Stimulated activated CD8-positive, alpha-beta memory T cell treated with anti-CD3 and anti-CD28 coated beads, Interleukin-7, amount 100 ng/mL, for 4 hours (primary cell): ENCODE measurements at regions not wholly inside any gene's neighbourhood (a gene's known extent, or its start where the extent isn't known, plus 50 kb on each side); places are given as distances from the start of the nearest gene placed in this dataset.

Experiments
- DNase-seq, 2 donors: peaks; one replicate each; pipeline ENCODE4 v3.0.0-alpha.2; 2020; ENCODE audit warnings: low read depth in 2 of 2

DNA sequence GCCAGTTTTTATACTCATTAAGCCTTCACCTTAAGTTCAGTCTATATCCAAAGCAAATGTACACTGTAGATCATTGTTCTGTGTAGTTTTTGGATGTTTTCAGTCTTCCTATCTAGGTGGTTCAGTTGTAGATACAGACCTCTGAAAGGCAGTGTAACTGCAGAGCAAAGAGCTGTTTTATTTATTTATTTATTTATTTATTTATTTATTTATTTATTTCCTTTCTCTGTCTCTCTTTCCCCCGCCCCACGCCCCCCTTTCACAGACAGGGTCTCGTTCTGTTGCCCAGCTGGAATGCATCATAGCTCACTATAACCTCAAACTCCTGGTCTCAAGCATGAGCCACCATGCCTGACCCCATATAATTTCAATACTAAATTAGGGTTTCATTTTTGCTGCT is 281.8 kb upstream of the KLHL1 start:
- no peak for DNase-seq

DNA sequence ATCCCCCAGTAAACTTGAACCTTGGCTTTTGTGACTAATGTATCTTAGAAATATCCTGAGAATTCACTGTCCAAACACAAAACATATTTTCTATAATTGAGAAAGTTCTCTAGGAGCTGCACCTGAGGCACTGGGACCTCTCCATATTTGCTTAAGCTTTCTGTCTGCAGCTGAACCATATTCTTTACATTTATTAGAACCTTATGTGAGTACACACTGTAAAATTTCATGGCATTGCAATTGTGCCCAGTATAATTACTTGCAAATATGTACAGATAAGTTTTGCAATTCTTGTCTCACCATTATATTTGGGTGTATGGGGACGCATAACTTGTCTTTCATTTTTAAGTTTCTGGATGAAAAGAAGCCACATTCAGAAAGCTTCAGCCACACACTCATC is 280.7 kb upstream of the KLHL1 start:
- DNase-seq, result no peak

DNA sequence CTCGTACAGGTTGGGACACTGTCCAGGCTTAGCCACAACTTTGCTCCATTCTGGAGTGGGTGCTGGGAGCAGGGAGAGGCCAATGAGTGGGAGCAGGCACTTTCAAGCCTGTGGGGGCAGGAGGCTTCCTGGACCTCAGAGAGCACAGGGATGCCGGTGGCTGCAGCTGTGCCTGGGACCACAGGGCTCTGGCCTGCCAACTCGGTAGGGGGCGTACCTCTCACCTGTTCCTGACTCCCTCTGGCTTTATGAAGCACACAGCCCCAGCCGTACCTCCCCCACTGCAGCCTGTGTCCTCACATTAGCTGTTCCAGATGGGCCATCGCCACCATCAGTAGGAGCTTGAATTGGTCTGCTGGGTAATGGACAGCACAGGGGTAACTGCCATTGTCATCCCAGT is 278.7 kb upstream of the KLHL1 start:
- DNase-seq, result no peak

DNA sequence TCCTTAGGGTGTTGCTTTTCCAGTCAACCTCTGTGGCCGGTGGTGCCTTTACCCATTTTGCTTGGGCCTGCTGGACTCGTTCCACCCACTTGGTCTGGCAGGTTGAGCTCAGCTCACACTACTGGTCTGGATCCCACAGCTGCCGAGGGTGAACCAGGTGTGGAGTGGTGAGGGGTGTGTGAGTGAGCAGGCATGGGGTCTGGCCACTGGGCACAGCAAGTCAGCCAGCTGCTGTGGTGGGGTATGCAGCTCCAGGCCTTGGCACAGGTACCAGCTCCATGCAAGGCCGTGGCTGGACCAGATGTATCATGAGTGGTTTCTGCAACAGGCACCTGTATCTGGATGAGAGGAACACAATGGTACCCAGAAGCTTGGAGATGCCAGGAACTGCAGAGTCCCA is 277.6 kb upstream of the KLHL1 start:
- no peak for DNase-seq

DNA sequence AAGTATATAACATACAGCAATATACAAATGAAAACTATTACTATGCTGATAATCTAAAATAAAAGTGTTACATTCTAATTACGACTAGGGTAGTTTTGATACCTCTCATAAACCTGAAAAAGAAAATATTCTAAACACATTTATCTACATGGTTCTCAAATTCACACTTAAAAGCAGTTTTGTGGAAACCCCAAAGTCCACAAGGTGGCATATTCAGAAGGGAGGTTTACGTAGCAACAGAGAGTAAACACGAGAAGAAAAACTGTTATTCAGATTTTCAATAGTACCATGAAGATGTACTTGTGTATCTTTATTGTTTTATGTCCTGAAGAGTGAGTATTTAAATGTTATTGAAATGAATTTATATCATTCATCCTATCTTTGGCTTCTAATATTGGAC is 275.9 kb upstream of the KLHL1 start:
- DNase-seq, result no peak

DNA sequence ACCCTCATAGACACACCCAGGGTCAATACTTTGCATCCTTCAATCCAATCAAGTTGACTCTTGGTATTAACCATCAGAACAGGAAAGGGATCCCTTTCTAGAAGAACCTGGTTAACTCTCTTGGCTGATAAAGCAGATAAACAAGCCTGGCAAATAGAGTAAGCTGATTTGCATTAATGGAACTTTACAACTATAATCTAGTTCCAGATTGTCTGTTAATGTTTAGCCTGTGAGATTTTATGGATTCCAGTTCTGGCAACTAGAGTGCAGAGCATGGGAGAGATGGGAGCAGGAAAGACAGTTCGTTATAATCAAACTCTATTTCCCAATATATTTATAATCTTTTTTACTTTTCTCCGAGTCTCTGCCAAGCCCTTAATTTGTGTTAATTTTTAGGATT is 272.6 kb upstream of the KLHL1 start:
- DNase-seq, result no peak

DNA sequence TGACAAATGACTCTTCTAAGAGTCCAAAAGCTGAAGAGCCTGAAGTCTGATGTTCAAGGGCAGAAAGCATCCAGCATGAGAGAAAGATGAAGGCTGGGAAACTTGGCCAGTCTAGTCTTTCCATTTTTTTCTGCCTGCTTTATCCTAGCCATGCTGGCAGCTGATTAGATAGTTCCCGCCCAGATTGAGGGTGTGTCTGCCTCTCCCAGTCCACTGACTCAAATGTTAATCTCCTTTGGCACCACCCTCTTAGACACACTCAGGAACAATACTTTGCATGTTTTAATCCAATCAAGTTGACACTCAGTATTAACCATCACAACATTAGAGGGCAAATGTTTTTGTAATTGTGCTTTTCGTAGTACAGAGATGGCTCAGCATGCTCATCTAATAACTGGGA is 267.5 kb upstream of the KLHL1 start:
- no peak for DNase-seq

DNA sequence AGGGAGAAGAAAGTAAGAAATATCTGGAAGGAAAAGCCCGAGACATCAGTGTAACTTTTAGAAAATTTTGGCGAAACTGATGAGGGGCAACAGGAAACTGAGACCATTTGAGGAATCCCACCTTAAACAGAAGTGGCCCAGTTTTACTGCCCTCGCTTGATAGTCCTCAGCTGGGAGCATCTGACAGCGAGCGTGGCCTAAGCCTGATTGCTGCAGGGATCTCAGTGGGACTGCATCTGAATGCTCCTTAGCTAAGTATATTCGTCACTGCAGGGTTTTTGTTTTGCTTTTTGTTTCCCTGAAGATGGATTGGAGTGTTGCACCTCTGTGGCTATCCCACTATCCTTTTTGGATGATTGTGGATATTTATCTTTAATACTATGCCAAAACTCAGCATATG is 262.7 kb upstream of the KLHL1 start:
- DNase-seq, result no peak

DNA sequence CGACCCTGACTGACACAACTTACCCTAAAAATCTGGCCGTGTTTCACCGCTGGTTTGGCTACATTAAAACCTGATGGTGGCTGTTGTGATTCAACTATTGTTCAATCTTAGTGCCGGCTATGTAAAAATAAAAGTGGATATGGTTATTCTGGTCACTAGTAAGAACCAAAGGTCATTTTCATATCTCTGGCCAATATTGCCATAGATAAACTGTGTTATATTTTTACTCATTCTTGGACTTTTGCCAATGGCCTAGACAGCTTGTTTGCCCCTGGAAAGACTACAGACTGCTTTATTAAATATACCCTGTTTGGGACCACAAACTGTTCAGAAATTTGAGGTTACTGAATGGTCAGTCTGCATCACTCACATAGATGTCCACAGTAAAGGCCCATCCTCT is 258.5 kb upstream of the KLHL1 start:
- no peak for DNase-seq

DNA sequence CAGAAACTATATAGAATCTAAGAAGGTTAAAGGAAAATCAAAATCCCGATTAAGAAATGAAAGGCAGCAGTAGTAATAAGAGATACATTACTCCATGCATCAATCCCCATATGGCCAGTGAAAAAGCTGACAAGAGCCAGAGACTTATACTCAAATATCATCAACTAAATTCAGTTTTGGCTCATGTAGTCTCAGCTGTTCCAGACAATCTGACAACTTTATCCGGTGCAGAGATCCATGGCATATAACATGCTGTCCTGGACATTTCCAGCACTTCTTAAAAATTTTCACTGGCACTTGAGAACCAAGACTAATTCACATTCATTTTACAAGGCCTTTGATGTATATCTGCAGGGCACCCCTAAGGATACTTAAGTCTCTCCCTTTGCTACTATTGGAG is 255.7 kb upstream of the KLHL1 start:
- no peak for DNase-seq

DNA sequence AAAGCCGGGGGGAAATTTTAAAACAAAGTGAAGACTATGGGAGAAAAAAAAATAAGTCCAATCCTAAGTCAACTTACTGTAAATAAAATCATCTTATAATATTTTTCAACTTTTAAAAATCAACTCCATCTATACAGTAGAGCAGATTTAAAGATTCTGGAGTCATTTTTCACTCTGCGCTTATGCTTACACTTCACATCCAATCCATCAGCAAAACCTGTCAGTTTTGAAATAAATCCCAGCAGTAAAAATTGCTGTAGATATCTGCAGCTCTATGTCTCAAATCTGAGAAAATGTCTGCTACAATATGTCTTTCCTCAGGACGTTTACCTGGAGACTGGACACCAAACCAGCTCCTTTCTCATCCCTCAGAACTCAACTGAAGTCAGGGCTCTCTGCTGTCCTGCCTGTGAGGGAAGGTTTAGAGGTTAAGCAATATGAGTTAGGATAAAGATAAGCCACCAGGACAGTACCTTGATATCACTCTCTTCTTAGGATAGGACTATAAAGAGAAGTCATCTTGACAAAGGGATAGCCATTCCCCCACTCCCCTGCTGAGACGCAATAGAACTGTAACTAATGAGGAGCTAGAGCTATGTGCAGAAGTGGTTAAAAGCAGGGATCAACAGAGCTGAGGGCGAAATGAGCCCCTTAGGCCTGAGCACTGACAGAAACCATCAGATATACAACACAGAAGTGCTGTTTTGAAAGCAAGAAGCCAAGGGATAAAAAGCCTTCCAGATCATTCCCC is 254.7 kb upstream of the KLHL1 start:
- no peak for DNase-seq

DNA sequence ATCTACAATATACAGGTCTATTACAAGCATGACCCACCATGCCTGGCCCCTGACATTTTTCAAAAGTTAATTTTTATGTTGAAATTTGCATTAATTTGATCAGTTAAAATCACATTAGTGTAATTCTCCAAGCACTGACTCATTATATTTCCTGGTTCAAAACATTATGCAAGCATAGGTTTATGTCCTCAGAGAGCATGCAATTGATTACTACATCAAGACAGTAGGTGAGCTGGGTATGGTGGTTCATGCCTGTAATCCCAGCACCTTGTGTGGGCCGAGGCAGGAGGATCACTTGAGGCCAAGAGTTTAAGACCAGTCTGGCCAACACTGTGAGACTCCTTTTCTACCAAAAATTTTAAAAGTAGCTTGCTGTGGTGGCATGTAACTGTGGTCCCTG is 248.8 kb upstream of the KLHL1 start:
- DNase-seq, result no peak

DNA sequence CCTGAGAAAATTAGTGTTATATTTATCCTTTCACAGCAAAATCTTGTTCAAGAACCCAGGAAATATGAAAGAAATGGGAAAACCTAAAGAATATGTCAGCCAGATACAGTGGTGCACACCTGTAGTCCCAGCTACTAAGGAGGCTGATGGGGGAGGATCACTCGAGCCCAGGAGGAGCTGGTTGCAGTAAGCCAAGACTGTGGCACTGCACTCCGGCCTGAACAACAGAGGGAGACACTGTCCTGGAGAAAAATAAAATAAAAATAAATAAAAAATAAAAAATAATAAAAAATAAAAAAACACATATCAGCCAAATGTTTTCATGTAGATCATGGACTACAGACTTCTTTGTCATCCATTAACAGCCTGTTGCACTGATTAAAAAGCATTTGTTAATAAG is 244.8 kb upstream of the KLHL1 start:
- DNase-seq, result no peak

DNA sequence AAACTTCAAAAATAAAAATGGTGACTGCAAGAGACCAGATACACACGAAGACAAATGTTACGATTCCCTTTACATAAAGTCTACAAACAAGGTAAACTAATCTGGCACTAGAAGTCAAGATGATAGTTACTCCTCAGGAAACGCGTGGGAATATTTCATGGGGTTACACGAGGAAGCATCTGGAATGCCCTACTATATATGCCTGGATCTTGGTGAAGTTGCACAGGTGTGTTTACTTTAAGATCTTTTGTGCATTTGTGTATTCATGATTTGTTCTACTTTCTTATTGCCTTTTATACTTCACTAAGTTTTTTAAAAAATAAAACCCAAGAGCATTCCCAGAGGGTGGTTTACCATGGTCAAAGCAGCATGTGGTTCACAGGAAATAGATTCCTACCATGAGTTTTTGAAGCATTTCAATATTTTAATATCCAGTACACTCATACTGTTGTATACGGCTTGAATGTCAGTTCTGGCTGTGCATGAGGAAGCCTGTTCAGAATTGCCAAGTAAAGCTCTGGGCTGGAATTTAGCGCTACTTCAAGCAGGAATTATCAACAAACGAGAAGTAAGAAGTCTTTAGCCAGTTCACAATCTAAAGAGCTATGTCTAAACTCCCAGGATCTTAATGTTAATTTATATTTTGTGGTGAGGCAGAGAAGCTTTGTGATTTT is 239.8 kb upstream of the KLHL1 start:
- no peak for DNase-seq

DNA sequence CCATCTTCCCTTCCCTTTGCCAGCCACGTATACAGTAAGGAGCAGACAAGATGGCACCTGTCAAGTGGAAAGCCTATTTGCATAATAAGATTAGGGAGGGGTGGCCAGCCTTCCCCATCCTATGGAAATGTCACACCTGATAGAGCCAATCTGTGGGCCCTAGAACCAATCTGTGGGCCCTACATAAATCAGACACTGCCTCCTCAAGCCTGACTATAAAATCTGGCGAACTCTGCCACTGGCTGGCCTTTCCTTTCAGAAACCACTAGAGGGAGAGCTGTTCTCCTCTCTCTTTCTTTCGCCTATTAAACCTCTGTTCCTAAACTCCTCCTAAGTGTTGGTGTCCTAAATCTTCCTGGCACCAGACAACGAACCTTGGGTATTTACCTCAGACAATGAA is 231.5 kb upstream of the KLHL1 start:
- DNase-seq, result no peak

DNA sequence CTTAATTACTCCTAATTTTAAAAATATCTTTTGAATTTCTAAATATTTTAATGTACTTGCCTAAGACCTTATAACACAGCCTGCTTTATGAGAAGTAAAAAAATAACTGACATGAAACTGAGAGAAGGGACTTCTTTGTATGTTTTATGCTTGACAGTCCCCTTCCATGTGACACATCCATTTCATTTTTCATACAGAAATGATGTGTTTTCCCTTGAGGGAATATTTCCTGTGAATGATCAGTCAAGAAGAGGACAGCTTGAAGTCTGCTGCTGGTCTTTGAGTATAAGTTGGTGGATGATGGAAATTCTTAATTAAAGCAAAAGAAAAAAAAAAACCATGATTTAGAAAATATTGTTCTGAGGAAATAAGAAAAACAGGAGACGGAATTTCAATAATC is 230.4 kb upstream of the KLHL1 start:
- DNase-seq, result no peak

DNA sequence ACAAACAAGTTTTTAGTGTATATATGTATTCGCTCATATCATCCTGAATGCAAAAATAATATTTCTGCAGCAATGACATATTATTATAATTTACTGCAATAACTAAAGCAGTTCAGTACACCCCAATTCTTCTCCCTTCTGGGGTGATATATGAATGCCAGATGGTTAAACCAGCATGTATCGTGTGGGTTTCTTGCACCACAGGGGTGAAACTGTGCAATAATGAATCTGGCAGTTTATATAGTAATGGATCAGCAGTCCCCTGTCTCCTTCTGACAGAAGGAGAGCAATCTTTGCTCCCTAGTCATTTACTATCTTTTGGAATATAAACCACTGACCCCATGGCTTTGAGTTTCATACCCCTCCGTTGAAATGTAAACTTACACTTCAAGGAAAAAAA is 228.6 kb upstream of the KLHL1 start:
- DNase-seq, result no peak

DNA sequence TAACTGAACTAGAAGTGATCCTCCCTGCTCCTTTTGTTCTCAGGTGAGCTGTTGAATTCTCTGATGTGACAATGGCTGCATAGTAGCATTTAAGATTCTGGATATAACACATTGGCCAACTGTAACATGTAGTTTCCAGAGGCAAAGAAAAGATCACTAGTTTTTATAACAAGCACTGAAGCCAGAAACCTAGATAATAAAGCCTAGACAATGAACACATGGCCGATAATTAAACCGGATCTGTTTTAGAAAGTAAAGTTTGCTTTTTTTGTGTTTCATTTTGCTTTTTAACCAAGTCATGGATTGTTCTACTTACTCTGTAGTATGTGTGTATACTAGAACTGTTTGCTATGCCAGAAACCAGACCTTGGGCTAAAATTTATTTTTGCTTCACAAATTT is 225.5 kb upstream of the KLHL1 start:
- no peak for DNase-seq

DNA sequence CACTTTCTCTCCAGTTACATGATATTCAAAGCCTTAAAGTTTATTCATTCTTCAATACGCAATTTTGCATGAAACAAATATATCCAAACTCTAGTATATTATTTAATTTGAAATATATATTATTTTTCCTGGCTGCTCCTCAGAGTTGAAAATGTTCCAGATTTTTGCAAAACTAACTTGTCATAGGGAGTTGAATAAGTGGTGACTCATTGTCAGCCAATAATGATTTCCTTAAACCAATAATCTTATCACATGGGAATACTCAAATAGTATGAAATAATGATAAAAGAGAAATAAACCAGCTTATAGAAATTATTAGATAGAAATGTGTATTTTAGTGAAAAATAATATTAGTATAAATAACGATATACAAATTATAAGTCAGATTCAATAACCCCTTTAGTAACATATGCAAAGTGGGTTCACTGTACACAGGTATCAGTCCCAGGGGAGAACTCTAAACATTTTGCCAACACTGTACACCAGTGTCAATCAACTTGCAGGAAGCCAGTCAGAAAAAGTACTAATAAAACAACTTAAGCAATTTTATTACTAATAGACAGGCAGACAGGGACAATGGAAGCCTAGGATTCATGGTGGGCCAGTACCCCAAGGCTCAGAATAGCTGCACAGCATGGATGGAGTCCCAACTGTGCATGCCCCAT is 222.6 kb upstream of the KLHL1 start:
- no peak for DNase-seq

DNA sequence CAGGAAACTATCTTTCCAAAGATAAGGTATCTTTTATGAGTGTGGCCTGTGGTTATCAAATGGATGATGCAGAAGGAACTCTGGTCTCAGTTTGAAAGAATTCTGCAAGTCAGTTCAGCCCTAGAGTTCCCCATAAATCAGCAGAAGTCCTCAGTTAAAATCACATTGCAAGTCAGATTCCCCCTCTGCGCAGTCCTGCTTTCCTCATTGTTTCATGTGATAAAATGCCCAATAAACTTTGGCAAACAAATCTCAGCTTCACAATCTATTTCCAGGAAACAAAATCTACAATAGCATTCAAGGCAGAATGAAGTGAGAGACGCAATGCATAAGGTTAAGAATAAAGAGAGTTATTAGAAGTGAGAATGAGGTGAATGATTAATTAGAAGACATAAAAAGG is 216.3 kb upstream of the KLHL1 start:
- DNase-seq, result no peak

DNA sequence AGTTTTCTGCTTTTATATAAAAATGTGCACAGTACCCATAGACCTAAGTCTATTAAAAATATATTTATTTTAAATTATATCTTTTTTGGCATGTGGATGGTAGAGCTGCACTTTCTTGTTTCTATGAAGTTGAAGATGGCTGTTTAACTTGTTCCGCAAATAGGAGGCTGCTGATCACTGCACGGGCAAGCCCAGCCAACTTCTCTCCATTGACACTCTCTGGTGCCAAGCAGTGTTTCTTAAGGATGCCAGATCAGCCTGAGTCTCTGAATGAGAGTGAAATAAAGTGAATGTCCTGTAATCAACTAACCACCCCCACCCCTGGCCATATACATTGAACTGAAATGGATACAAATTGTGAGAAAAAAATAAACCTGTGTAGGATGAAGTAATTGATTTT is 202.9 kb upstream of the KLHL1 start:
- no peak for DNase-seq

DNA sequence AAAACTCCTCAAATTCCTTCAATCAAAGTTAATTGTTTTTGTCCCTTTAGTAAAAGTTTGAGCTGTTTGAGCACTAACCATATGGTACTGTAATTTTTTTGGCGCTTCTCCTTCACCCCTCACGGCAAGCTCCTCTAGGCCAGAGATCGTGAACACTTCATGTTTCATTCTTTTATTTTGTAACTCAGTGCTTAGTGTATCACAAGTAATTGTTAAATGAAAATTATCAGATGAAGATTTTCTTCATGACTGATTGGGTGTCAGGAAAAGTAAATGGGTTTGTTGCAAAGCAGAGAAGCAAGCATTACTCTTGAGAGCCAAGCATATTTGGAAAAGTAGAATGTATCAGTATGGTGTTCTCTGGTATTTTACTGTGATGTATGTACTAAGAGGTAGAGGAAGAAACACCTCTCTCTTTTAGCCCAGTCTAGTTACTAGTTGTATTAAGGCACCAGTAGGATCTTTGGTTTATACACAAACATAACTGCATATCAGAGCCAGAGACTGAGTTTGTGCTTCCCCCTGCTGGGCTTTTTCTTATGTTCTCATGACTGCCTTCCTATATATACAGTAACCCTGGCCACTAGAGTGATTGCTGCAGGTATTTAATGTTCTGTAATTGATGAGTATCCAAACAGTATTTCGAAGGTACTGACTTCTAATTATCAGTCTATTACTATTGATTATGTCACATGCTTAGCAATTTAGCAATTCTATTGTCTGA is 202.3 kb upstream of the KLHL1 start:
- DNase-seq, result no peak

DNA sequence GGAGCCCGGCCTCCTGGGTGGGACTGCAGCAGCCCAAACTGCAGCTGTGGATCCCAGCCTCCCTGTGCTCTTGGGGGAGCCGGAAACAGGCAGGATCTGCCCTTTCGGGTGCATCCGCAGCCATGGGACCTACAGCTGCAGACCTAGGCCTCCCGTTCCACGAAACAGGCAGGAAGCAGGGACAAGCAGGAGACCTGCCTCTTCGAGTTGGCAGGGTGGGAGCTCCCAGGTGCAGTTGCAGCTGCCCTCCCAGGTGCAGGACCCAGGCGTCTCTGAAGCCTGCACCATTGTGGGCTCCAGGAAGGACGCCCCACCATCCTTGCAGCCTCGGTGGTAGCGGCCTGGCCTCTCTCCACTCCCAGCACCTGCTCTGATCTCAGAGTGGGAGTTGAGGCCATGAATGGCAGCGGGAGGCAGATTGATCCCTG is 189.0 kb upstream of the KLHL1 start:
- DNase-seq, result no peak
